ENCODE measurements at regions not wholly inside any gene's neighbourhood (a gene's known extent, or its start where the extent isn't known, plus 50 kb on each side); places are given as distances from the start of the nearest gene placed in this dataset.
A peak's percentile ranks its signal among the peaks of the same experiment; 100 is the strongest.

DNA sequence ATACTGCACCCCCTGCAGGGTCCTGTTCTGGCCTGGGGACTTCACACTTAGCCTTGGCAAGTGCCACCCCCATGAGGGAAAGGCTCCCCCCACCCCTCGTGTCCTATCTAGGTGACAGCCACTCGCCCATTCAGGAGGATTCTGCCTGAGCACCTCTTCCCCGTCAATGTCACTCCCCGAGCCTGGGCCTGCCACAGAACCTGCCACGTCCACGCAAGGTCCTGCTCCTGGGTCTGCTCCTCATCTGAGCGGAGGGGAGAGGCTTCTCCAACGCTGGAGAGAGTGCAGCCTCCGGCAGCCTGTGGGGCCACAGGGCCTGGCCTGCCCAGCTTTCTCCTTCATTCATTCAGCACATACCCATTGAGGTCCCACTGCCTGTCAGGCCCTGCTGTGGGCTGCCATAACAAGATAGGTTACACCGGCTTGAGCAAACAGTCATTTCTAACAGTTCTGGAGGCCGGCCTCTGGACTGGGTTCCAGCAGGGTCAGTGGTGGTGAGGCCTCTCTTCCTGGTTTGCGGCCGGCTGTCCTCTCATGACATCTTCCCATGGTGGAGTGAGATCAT, 92.0 kb upstream of the RET start:
- peak; percentile 14 for DNase-seq
- no peak overlapping the region for H3K27ac Mint-ChIP-seq
- H3K4me1 Mint-ChIP-seq: peaks cover 3% of the 10 kb centered on the region
- H3K36me3 Mint-ChIP-seq (ENCODE audit: low read depth): no peaks in the 10 kb centered on the region
- ChIA-PET CTCF (no interaction called here), POLR2A (no interaction called here)
- no peak overlapping the region for H3K4me3 Mint-ChIP-seq
- H3K9me3 Mint-ChIP-seq: no peaks in the 10 kb centered on the region
- H3K27me3 Mint-ChIP-seq: no peaks in the 10 kb centered on the region

DNA sequence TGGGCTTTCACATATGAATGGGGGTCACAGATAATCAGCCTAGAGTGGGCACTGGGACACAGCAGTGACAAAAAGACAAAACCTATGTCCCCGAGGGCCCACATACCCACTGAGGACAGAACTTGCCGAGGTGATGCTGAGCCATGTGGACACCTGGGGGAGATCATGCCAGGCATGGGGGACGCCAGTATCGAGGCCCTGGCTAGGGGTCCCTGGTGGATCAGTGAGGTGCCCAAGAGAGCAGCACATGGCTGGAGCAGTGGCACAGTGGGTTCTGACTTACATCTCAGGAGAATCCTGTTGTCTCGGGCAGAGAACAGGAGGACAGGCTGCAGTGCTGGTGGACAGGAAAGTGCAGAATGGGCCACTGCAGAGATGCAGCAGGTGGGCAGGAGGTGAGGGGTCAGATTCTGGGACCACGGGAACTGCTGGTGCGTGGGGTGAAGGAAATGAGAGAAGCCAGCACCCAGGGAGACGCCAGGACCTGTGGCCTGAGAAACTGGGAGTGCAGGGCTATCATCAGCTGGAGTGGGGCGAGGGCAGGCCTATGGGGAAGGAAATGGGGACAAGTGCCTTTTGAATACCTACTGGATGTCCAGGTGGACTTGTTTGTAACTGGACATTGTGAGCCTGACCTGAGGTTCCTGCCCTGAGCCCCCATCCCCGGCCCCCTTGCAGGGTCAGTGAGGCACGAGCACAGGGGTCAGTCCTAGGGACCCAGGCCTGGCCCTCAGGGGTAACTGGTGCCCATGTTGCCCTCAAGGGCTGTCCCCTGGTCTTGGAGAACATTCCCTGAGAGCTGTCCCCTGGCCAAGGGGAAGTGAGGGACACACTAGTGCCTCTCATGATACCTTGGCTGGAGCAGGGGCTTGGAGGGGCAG, 91.2 kb upstream of the RET start:
- Mint-ChIP-seq H3K27ac (no peak overlapping the region), H3K4me3 (no peak overlapping the region), H3K27me3 (no peaks in the 10 kb centered on the region), H3K36me3 (ENCODE audit: low read depth) (no peaks in the 10 kb centered on the region), H3K4me1 (peaks cover 3% of the 10 kb centered on the region), H3K9me3 (no peaks in the 10 kb centered on the region)
- peak; percentile 13 for DNase-seq
- CTCF ChIA-PET: no interaction called here
- POLR2A ChIA-PET: no interaction called here

DNA sequence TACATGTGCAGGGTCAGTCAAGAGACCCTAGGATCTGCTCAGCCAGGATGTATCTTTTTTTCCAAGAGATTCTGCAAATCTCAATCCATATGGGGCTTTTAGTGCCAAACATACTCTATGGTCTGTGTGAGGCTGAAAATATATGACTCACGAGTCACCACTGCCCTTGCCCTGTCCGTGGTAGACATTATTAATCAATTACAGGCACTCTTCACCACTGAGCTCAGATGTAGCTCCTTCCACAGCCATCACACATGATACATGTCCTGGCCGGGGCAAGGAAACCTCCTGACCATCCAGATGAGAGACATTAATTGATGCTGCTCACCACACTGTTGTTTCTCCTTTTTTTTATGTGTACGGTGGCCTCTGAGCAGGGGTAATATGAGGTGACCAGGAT, 90.2 kb upstream of the RET start:
- Mint-ChIP-seq H3K27me3 (no peaks in the 10 kb centered on the region), H3K9me3 (no peaks in the 10 kb centered on the region), H3K36me3 (ENCODE audit: low read depth) (no peaks in the 10 kb centered on the region), H3K4me3 (no peak overlapping the region), H3K27ac (no peak overlapping the region), H3K4me1 (peaks cover 3% of the 10 kb centered on the region)
- POLR2A ChIA-PET: no interaction called here
- CTCF ChIA-PET: no interaction called here
- no peak for DNase-seq

GRCh38 chr10:42987121-42987541, 89.7 kb upstream of the RET start:
- DNase-seq: no peak
- no peak overlapping the region for H3K27ac Mint-ChIP-seq
- no peaks in the 10 kb centered on the region for H3K9me3 Mint-ChIP-seq
- no peaks in the 10 kb centered on the region for H3K27me3 Mint-ChIP-seq
- H3K36me3 Mint-ChIP-seq (ENCODE audit: low read depth): no peaks in the 10 kb centered on the region
- ChIA-PET CTCF (no interaction called here), POLR2A (no interaction called here)
- H3K4me1 Mint-ChIP-seq: peaks cover 3% of the 10 kb centered on the region
- H3K4me3 Mint-ChIP-seq: no peak overlapping the region

GRCh38 chr10:42987575-42987974, 89.3 kb upstream of the RET start:
- no peak overlapping the region for H3K4me3 Mint-ChIP-seq
- POLR2A ChIA-PET: no interaction called here
- no peaks in the 10 kb centered on the region for H3K9me3 Mint-ChIP-seq
- CTCF ChIA-PET: no interaction called here
- H3K27ac Mint-ChIP-seq: no peak overlapping the region
- DNase-seq: no peak
- H3K4me1 Mint-ChIP-seq: peaks cover 3% of the 10 kb centered on the region
- H3K36me3 Mint-ChIP-seq (ENCODE audit: low read depth): no peaks in the 10 kb centered on the region
- H3K27me3 Mint-ChIP-seq: no peaks in the 10 kb centered on the region

- H3K9me3 Mint-ChIP-seq: no peaks in the 10 kb centered on the region
- H3K36me3 Mint-ChIP-seq (ENCODE audit: low read depth): no peaks in the 10 kb centered on the region
- peaks cover 3% of the 10 kb centered on the region for H3K4me1 Mint-ChIP-seq
- H3K27ac Mint-ChIP-seq: no peak overlapping the region
- CTCF ChIA-PET: no interaction called here
- no peaks in the 10 kb centered on the region for H3K27me3 Mint-ChIP-seq
- no peak for DNase-seq
- H3K4me3 Mint-ChIP-seq: no peak overlapping the region
- POLR2A ChIA-PET: no interaction called here
These were observed 88.8 kb upstream of the RET start for GRCh38 chr10:42988069-42988468.

DNA sequence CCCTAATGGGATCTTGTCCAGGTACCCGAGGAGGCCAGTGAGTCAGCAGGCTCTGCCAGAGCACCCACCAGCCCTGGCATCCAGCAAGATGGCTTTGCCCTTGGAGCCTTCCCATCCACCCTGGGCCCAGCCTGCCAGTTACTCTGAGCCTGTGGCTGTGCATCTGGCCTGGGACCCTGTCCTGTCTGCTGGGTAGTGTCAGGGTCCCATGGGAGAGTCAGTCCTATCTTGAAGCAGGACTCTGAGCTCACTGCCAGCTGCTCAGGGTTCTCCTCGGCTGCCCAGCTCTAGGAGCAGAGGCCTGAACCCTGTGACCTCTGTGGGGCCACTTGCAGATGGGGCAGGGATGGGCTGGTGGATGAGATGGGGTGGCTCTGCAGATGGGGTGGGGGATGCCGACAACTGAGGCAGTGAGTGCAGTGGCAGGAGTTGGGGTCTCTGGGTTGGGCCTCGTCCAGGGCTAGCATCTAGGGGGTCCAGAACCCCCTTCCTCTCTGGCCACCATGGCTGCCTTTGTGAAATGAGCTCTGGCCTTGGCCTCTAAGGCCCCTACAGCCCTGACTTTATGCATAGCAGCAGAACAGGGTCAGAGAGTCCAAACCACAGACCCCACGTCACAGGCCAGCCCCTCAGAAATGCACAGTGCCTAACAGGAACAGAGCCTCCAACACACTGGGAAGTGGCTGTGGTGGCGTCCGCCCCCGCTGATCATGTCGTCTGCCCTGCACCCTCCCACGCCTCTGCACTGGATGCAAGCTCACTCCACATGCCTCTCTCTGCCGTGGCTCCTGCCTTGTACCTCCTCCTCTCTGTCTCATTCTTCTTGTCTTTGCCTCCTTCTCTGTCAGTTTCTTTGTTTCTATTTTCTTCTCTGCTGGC, 88.1 kb upstream of the RET start:
- Mint-ChIP-seq H3K27ac (no peak overlapping the region), H3K36me3 (ENCODE audit: low read depth) (no peaks in the 10 kb centered on the region), H3K9me3 (no peaks in the 10 kb centered on the region), H3K27me3 (no peaks in the 10 kb centered on the region), H3K4me3 (no peak overlapping the region), H3K4me1 (peaks cover 3% of the 10 kb centered on the region)
- CTCF ChIA-PET: no interaction called here
- POLR2A ChIA-PET: no interaction called here
- no peak for DNase-seq

- ChIA-PET CTCF (no interaction called here), POLR2A (no interaction called here)
- no peak overlapping the region for H3K27ac Mint-ChIP-seq
These were observed 87.4 kb upstream of the RET start for GRCh38 chr10:42989481-42989921.

DNA sequence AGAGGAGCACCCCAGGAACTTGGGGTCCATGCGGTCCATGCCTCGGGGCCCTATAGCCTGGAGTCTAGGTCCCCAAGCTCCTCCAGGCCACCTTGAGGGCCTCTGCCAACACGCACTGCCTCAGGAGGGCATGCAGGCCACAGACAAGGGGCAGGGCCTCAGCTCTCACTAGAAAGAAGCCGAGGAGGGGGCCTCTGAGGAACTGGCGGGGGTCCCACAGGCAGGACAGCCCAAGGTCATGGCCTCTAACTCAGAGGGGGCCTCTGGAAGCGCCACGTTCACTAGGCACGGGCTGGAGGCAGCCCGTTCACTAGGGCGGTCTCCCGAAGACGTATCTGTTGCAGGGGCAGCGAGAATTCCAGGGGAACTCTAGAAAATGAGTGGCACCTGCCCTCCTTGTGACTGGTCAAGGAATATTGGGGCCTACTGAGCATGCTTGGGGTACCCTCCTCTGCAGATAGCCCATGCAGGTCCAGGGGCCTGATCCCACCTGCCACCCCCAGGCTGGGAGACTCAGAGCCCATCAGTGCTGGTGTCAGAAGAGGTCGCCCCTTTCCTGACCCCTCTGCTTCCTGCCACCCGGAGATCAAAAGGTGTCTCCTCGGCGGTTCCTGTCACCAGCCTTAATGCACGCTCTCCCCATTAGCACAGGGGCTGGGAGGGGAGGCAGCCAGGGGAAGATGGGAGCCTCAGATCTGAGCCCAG, 86.7 kb upstream of the RET start:
- no peaks in the 10 kb centered on the region for H3K9me3 Mint-ChIP-seq
- DNase-seq: no peak
- no peak overlapping the region for H3K4me3 Mint-ChIP-seq
- H3K36me3 Mint-ChIP-seq (ENCODE audit: low read depth): no peaks in the 10 kb centered on the region
- peaks cover 2% of the 10 kb centered on the region for H3K27me3 Mint-ChIP-seq
- no peak overlapping the region for H3K27ac Mint-ChIP-seq
- ChIA-PET CTCF (no interaction called here), POLR2A (no interaction called here)
- peaks cover 3% of the 10 kb centered on the region for H3K4me1 Mint-ChIP-seq

More at GRCh38 chr10:42989481-42989921, 87.4 kb upstream of the RET start:
- H3K36me3 Mint-ChIP-seq (ENCODE audit: low read depth): no peaks in the 10 kb centered on the region
- peaks cover 3% of the 10 kb centered on the region for H3K4me1 Mint-ChIP-seq
- peaks cover under 1% of the 10 kb centered on the region for H3K27me3 Mint-ChIP-seq
- no peaks in the 10 kb centered on the region for H3K9me3 Mint-ChIP-seq
- no peak overlapping the region for H3K4me3 Mint-ChIP-seq
- no peak for DNase-seq

DNA sequence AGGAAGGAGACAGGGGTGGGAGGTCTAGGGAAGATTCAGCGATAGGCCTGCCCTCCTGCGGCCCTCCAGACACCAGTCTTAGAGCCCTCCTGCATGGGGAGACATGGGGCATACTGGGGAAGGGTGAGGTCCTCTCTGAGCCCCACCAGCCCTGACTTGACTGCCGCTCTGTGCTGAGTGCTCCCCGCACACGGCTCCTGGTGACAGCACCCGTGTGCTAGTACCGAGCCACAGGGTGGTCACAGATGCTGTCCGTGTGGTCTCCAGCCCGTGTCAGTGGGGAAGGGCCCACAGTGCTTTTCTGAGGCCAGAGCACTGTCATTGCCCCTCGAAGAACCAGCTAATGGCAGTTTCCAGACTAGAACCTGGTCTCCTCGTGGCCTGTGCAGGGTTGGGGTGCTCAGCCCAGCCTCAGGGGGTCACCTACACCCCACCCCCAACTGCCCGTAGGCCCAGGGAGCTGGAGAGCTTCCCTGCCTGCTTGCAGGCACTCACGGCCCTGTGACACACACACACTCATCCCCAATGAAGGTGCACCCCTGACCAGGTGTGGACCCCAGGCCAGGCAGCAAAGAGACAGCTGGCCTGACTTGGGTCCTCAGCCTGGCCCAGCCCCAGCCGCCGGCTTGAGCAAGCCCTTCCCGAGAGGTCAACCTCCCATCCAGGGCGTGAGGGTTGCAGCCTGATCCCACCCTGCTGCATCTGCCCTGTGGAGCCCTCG, 86.0 kb upstream of the RET start:
- peaks cover 3% of the 10 kb centered on the region for H3K4me1 Mint-ChIP-seq
- peaks cover 2% of the 10 kb centered on the region for H3K27me3 Mint-ChIP-seq
- H3K27ac Mint-ChIP-seq: no peak overlapping the region
- no peak for DNase-seq
- H3K36me3 Mint-ChIP-seq (ENCODE audit: low read depth): no peaks in the 10 kb centered on the region
- no peak overlapping the region for H3K4me3 Mint-ChIP-seq
- ChIA-PET CTCF (no interaction called here), POLR2A (no interaction called here)
- H3K9me3 Mint-ChIP-seq: no peaks in the 10 kb centered on the region

- Mint-ChIP-seq H3K9me3 (no peaks in the 10 kb centered on the region), H3K4me3 (no peak overlapping the region), H3K4me1 (peaks cover 3% of the 10 kb centered on the region), H3K36me3 (ENCODE audit: low read depth) (no peaks in the 10 kb centered on the region), H3K27ac (no peak overlapping the region), H3K27me3 (peaks cover 2% of the 10 kb centered on the region)
- ChIA-PET CTCF (no interaction called here), POLR2A (no interaction called here)
- DNase-seq: no peak
These were observed 85.3 kb upstream of the RET start for GRCh38 chr10:42991442-42992098.

DNA sequence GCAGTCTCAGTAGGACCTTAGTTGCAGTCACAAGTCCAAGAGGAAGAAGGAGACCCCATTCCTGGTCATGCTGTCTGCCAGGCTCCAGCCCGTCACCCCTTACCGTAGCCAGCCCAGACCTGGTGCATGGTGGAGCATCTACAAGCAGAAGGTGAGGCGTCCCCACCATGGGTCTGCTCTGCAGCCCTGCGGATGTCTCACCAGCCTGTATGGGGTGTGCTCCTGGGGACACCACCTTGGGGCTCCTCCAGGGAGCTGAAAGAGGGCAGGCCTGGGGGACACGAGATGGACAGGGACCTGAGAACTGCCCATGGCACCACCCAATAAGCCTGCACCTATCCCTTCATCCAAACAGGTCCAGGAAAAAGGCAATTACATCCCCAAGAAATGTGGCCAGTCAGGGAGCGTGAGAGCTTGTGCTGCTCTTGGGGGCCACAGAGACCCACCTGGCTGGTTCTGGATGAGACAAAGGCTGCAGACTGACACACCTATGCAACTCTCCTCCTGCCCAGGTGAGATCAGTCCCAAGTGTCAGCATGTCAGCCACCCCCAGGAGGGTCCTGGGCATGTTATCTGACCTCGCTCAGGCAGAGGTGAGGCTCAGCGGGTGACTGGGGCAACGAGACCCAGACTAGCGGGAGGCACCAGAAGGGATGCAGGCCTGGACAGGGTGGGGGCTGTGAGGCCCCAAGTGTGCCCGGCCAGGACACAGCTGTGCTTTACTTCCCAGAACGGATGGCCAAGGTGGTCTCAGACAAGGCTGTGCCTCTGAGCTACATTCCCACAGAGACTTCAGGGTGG, 84.5 kb upstream of the RET start:
- CTCF ChIA-PET: no interaction called here
- POLR2A ChIA-PET: no interaction called here
- no peaks in the 10 kb centered on the region for H3K36me3 Mint-ChIP-seq (ENCODE audit: low read depth)

More for the DNA sequence above, 84.5 kb upstream of the RET start:
- Mint-ChIP-seq H3K27ac (no peak overlapping the region), H3K4me3 (no peak overlapping the region), H3K4me1 (peaks cover 3% of the 10 kb centered on the region), H3K27me3 (peaks cover 2% of the 10 kb centered on the region), H3K9me3 (no peaks in the 10 kb centered on the region)
- no peak for DNase-seq
